Uterus (tissue), 2 donors: ENCODE measurements at regions not wholly inside any gene's neighbourhood (a gene's known extent, or its start where the extent isn't known, plus 50 kb on each side); places are given as distances from the start of the nearest gene placed in this dataset.

Experiments used
- POLR2A ChIP-seq, 2 donors: fragments of 450-650 bp; IDR thresholded peaks; one replicate each; pipeline ENCODE4 v1.6.1; 2016; ENCODE audit warnings: antibody characterized with exemption in 2 of 2, mild to moderate bottlenecking in 1 of 2, moderate library complexity in 1 of 2
- TF ChIP-seq, protein P1 (sequence below), 4 experiments: fragments of 200-600 bp in 2 of 4; fragments of 450-650 bp in 2 of 4; sonication (generic) in 2 of 4; IDR thresholded peaks; one replicate each; pipeline ENCODE4 v1.5.1; 2016 to 2019; ENCODE audit warnings: antibody characterized with exemption in 4 of 4, mild to moderate bottlenecking in 2 of 4, moderate library complexity in 1 of 4

GRCh38 chr7:15862781-15863165, 176.3 kb upstream of the MEOX2 start:
- TF ChIP-seq, protein P1, sequence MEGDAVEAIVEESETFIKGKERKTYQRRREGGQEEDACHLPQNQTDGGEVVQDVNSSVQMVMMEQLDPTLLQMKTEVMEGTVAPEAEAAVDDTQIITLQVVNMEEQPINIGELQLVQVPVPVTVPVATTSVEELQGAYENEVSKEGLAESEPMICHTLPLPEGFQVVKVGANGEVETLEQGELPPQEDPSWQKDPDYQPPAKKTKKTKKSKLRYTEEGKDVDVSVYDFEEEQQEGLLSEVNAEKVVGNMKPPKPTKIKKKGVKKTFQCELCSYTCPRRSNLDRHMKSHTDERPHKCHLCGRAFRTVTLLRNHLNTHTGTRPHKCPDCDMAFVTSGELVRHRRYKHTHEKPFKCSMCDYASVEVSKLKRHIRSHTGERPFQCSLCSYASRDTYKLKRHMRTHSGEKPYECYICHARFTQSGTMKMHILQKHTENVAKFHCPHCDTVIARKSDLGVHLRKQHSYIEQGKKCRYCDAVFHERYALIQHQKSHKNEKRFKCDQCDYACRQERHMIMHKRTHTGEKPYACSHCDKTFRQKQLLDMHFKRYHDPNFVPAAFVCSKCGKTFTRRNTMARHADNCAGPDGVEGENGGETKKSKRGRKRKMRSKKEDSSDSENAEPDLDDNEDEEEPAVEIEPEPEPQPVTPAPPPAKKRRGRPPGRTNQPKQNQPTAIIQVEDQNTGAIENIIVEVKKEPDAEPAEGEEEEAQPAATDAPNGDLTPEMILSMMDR (IDR thresholded peaks at IDR 0.05), result no peak
- no peak for TF ChIP-seq POLR2A (IDR thresholded peaks at IDR 0.05)
